ENCODE measurements at regions not wholly inside any gene's neighbourhood (a gene's known extent, or its start where the extent isn't known, plus 50 kb on each side); places are given as distances from the start of the nearest gene placed in this dataset.

- H3K4me3 ChIP-seq (ENCODE audit: low read depth, low read length) = no peak overlapping the region
- no peaks in the 10 kb centered on the region for H3K36me3 ChIP-seq (ENCODE audit: control insufficient read depth, insufficient read depth, low read length)
- H3K27ac Mint-ChIP-seq (ENCODE audit: unreplicated experiment) = no peak overlapping the region
- no peaks in the 10 kb centered on the region for H3K4me1 Mint-ChIP-seq (ENCODE audit: low read depth, unreplicated experiment)
- no peaks in the 10 kb centered on the region for H3K9me3 ChIP-seq
- POLR2A ChIA-PET = no interaction called here
- no peaks in the 10 kb centered on the region for H3K27me3 ChIP-seq (replicated peaks; ENCODE audit: control insufficient read depth, insufficient read depth, low read length)
- CTCF ChIA-PET = no interaction called here
- no TSS peak for BruUV-seq (replicated peaks)
- intact Hi-C loops (cut with micrococcal nuclease; ENCODE audit: unreplicated experiment) = no loop called here
- no peaks in the 10 kb centered on the region for H3K9me3 Mint-ChIP-seq (ENCODE audit: unreplicated experiment)
- no peak for DNase-seq
- no peak for TF ChIP-seq CTCF (IDR thresholded peaks at IDR 0.05; ENCODE audit: insufficient read depth in 1 of 2, low read depth in 1 of 2, low read length in 1 of 2, severe bottlenecking in 1 of 2, unreplicated experiment in 1 of 2)
- no peaks in the 10 kb centered on the region for H3K4me1 ChIP-seq
- no peaks in the 10 kb centered on the region for H3K27me3 Mint-ChIP-seq (ENCODE audit: insufficient read depth, unreplicated experiment)
- no peak overlapping the region for H3K4me3 Mint-ChIP-seq (ENCODE audit: unreplicated experiment)
- H3K36me3 Mint-ChIP-seq (ENCODE audit: insufficient read depth, unreplicated experiment) = no peaks in the 10 kb centered on the region
Measured at GRCh38 chr1:105072850-105073249, 1323.2 kb downstream of the AMY1C start.

GRCh38 chr1:105073660-105074059 lies 1324.0 kb downstream of the AMY1C start:
- Histone ChIP-seq H3K36me3 (ENCODE audit: control insufficient read depth, insufficient read depth, low read length) (no peaks in the 10 kb centered on the region), H3K9me3 (no peaks in the 10 kb centered on the region), H3K27me3 (replicated peaks; ENCODE audit: control insufficient read depth, insufficient read depth, low read length) (no peaks in the 10 kb centered on the region), H3K4me1 (no peaks in the 10 kb centered on the region), H3K4me3 (ENCODE audit: low read depth, low read length) (no peak overlapping the region)
- no peak for DNase-seq
- ChIA-PET CTCF (no interaction called here), POLR2A (no interaction called here)
- intact Hi-C loops (cut with micrococcal nuclease; ENCODE audit: unreplicated experiment) = no loop called here
- no peaks in the 10 kb centered on the region for H3K4me1 Mint-ChIP-seq (ENCODE audit: low read depth, unreplicated experiment)
- H3K9me3 Mint-ChIP-seq (ENCODE audit: unreplicated experiment) = no peaks in the 10 kb centered on the region
- no TSS peak for BruUV-seq (replicated peaks)
- H3K4me3 Mint-ChIP-seq (ENCODE audit: unreplicated experiment) = no peak overlapping the region
- no peaks in the 10 kb centered on the region for H3K36me3 Mint-ChIP-seq (ENCODE audit: insufficient read depth, unreplicated experiment)
- H3K27ac Mint-ChIP-seq (ENCODE audit: unreplicated experiment) = no peak overlapping the region
- no peaks in the 10 kb centered on the region for H3K27me3 Mint-ChIP-seq (ENCODE audit: insufficient read depth, unreplicated experiment)
- no peak for TF ChIP-seq CTCF (IDR thresholded peaks at IDR 0.05; ENCODE audit: insufficient read depth in 1 of 2, low read depth in 1 of 2, low read length in 1 of 2, severe bottlenecking in 1 of 2, unreplicated experiment in 1 of 2)

- no TSS peak for BruUV-seq (replicated peaks)
- no peaks in the 10 kb centered on the region for H3K36me3 Mint-ChIP-seq (ENCODE audit: insufficient read depth, unreplicated experiment)
- CTCF ChIA-PET = no interaction called here
Measured at GRCh38 chr1:105083611-105084010, 1333.9 kb downstream of the AMY1C start.

More at GRCh38 chr1:105083611-105084010, 1333.9 kb downstream of the AMY1C start:
- Histone ChIP-seq H3K36me3 (ENCODE audit: control insufficient read depth, insufficient read depth, low read length) (no peaks in the 10 kb centered on the region), H3K27me3 (replicated peaks; ENCODE audit: control insufficient read depth, insufficient read depth, low read length) (no peaks in the 10 kb centered on the region), H3K9me3 (no peaks in the 10 kb centered on the region), H3K4me3 (ENCODE audit: low read depth, low read length) (no peak overlapping the region), H3K4me1 (no peaks in the 10 kb centered on the region)
- Mint-ChIP-seq H3K4me3 (ENCODE audit: unreplicated experiment) (no peak overlapping the region), H3K9me3 (ENCODE audit: unreplicated experiment) (no peaks in the 10 kb centered on the region), H3K4me1 (ENCODE audit: low read depth, unreplicated experiment) (no peaks in the 10 kb centered on the region), H3K27me3 (ENCODE audit: insufficient read depth, unreplicated experiment) (no peaks in the 10 kb centered on the region), H3K27ac (ENCODE audit: unreplicated experiment) (no peak overlapping the region)
- POLR2A ChIA-PET = no interaction called here
- TF ChIP-seq CTCF (IDR thresholded peaks at IDR 0.05; ENCODE audit: insufficient read depth in 1 of 2, low read depth in 1 of 2, low read length in 1 of 2, severe bottlenecking in 1 of 2, unreplicated experiment in 1 of 2) = no peak
- no peak for DNase-seq
- intact Hi-C loops (cut with micrococcal nuclease; ENCODE audit: unreplicated experiment) = no loop called here
